Neuronal stem cell (in vitro differentiated cells): ENCODE measurements at regions not wholly inside any gene's neighbourhood (a gene's known extent, or its start where the extent isn't known, plus 50 kb on each side); places are given as distances from the start of the nearest gene placed in this dataset.

Experiments
- DNase-seq: peaks from one replicate; pipeline ENCODE4 v3.0.0-alpha.2; 2013; ENCODE audit warnings: low spot score
- H2AFZ ChIP-seq: one replicate; pipeline ENCODE4 v1.6.1; 2013; ENCODE audit warnings: mild to moderate bottlenecking, low read length, inconsistent platforms
- H2AK5ac ChIP-seq: 2 replicates; pipeline ENCODE4 v1.6.1; 2013; ENCODE audit warnings: low read depth, mild to moderate bottlenecking, inconsistent platforms, low read length, moderate library complexity, mixed read lengths
- H2BK120ac ChIP-seq: 2 replicates; pipeline ENCODE4 v1.6.1; 2013; ENCODE audit warnings: low read depth, mild to moderate bottlenecking, inconsistent platforms, low read length, moderate library complexity, mixed read lengths
- H2BK12ac ChIP-seq: one replicate; pipeline ENCODE4 v1.6.1; 2013; ENCODE audit warnings: low read length, inconsistent platforms
- H2BK15ac ChIP-seq: 2 replicates; pipeline ENCODE4 v1.6.1; 2013; ENCODE audit warnings: mild to moderate bottlenecking, low read length, inconsistent platforms, mixed read lengths
- H2BK5ac ChIP-seq: one replicate; pipeline ENCODE4 v1.6.1; 2013; ENCODE audit warnings: inconsistent platforms, mild to moderate bottlenecking, low read length, moderate library complexity
- H3K14ac ChIP-seq: one replicate; pipeline ENCODE4 v1.6.1; 2013; ENCODE audit warnings: low read length, inconsistent platforms
- H3K18ac ChIP-seq: 2 replicates; pipeline ENCODE4 v1.6.1; 2013; ENCODE audit warnings: low read length, inconsistent platforms
- H3K23ac ChIP-seq: 2 replicates; pipeline ENCODE4 v1.6.1; 2013; ENCODE audit warnings: low read depth, mild to moderate bottlenecking, mixed read lengths, low read length, inconsistent platforms; ENCODE audit not compliant: poor library complexity
- H3K27ac ChIP-seq: replicated peaks from 3 replicates; pipeline ENCODE4 v1.5.1; 2013; ENCODE audit warnings: low read length, inconsistent platforms
- H3K27me3 ChIP-seq, 3 experiments: 2 replicates each; pipeline ENCODE4 v1.6.1; 2013; ENCODE audit warnings: low read length in 3 of 3, mild to moderate bottlenecking in 2 of 3, inconsistent platforms in 1 of 3, low read depth in 1 of 3, mixed read lengths in 1 of 3, moderate library complexity in 1 of 3; ENCODE audit not compliant: control insufficient read depth in 3 of 3, insufficient read depth in 3 of 3
- H3K36me3 ChIP-seq, 2 donors: replicated peaks in 1 of 2; 2 replicates each; pipeline ENCODE4 v1.6.1; 2013; ENCODE audit warnings: low read length in 2 of 2; ENCODE audit not compliant: control insufficient read depth in 2 of 2, insufficient read depth in 2 of 2
- H3K4ac ChIP-seq: 2 replicates; pipeline ENCODE4 v1.6.1; 2013; ENCODE audit warnings: inconsistent platforms, mild to moderate bottlenecking, low read length, moderate library complexity
- H3K4me1 ChIP-seq, 2 donors: 1 replicate in 1 of 2; 2 replicates in 1 of 2; pipeline ENCODE4 v1.6.1; 2013; ENCODE audit warnings: low read length in 2 of 2, low read depth in 1 of 2; ENCODE audit not compliant: control insufficient read depth in 2 of 2, insufficient read depth in 1 of 2
- H3K4me2 ChIP-seq: one replicate; pipeline ENCODE4 v1.6.1; 2013; ENCODE audit warnings: mild to moderate bottlenecking, low read length, inconsistent platforms; ENCODE audit not compliant: insufficient read depth, poor library complexity, severe bottlenecking
- H3K4me3 ChIP-seq, 2 donors: 2 replicates each; pipeline ENCODE4 v1.5.1; 2013; ENCODE audit warnings: low read length in 2 of 2, mild to moderate bottlenecking in 2 of 2, inconsistent platforms in 1 of 2, moderate library complexity in 1 of 2
- H3K79me1 ChIP-seq: one replicate; pipeline ENCODE4 v1.6.1; 2013; ENCODE audit warnings: low read depth, mild to moderate bottlenecking, inconsistent platforms, low read length, moderate library complexity
- H3K9ac ChIP-seq: one replicate; pipeline ENCODE4 v1.6.1; 2013; ENCODE audit warnings: mild to moderate bottlenecking, low read depth, low read length, inconsistent platforms; ENCODE audit not compliant: poor library complexity
- H3K9me3 ChIP-seq, 2 donors: replicated peaks in 1 of 2; 2 replicates each; pipeline versions ENCODE3 to v1.6.1; 2013; ENCODE audit warnings: low read length in 2 of 2, mild to moderate bottlenecking in 2 of 2, inconsistent platforms in 1 of 2, low read depth in 1 of 2, mixed read lengths in 1 of 2, moderate library complexity in 1 of 2; ENCODE audit not compliant: control insufficient read depth in 2 of 2, insufficient read depth in 1 of 2
- H4K8ac ChIP-seq: one replicate; pipeline ENCODE4 v1.6.1; 2013; ENCODE audit warnings: low read depth, mild to moderate bottlenecking, inconsistent platforms, low read length, moderate library complexity
- H4K91ac ChIP-seq: one replicate; pipeline ENCODE4 v1.6.1; 2013; ENCODE audit warnings: low read length, low read depth, mild to moderate bottlenecking, inconsistent platforms; ENCODE audit not compliant: poor library complexity
- WGBS, 2 donors: extraction: QIAGEN DNeasy Blood & Tissue Kit; methylation state at CpG; one replicate each; pipeline ENCODE4 v1.1.7; 2013; ENCODE audit warnings: missing lambda C conversion rate in 2 of 2, mixed read lengths in 1 of 2; ENCODE audit not compliant: insufficient read length in 2 of 2, insufficient replicate concordance in 1 of 2; ENCODE audit errors: extremely low coverage in 2 of 2; 5-methylcytosine and 5-hydroxymethylcytosine counted together

DNA sequence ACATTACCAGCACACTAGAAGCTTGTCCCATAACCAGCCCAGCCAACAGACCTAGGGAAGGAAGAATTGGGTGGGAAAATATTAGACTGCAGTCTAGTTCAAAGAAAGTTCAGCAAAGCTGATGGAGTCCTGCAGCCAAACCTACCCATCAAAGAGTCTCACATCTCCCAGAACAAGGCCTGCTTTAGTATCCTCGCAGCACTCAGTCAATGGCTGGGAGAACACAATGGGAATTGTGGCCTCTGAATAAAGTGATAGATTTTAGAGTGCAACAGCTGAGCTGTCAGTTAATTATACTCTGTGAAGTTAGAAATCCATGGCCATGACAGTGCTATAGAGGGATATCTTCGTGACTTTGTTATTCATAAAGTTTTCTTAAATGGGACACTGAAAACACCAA, 207.2 kb upstream of the NAALADL2 start:
- H3K27me3 ChIP-seq: no peaks in the 10 kb centered on the region
- no CpG with 5 or more reads among the region's 2 CpGs for WGBS, 2 donors
- no peak overlapping the region for H2AK5ac ChIP-seq
- H2BK5ac ChIP-seq: no peak overlapping the region
- no peak for DNase-seq
- H3K18ac ChIP-seq: no peak overlapping the region
- H3K4me3 ChIP-seq: no peak overlapping the region
- H3K4me1 ChIP-seq: no peaks in the 10 kb centered on the region
- H2BK12ac ChIP-seq: no peak overlapping the region
- no peak overlapping the region for H3K4ac ChIP-seq
- H2AFZ ChIP-seq: no peak overlapping the region
- no peak overlapping the region for H4K8ac ChIP-seq
- no peaks in the 10 kb centered on the region for H3K79me1 ChIP-seq
- no peak overlapping the region for H3K27ac ChIP-seq
- no peak overlapping the region for H3K9ac ChIP-seq
- H3K14ac ChIP-seq: no peak overlapping the region
- H3K9me3 ChIP-seq: no peaks in the 10 kb centered on the region
- no peak overlapping the region for H2BK15ac ChIP-seq
- H3K36me3 ChIP-seq: no peaks in the 10 kb centered on the region
- no peak overlapping the region for H4K91ac ChIP-seq
- no peak overlapping the region for H2BK120ac ChIP-seq
- no peak overlapping the region for H3K4me2 ChIP-seq
- H3K23ac ChIP-seq: no peak overlapping the region

DNA sequence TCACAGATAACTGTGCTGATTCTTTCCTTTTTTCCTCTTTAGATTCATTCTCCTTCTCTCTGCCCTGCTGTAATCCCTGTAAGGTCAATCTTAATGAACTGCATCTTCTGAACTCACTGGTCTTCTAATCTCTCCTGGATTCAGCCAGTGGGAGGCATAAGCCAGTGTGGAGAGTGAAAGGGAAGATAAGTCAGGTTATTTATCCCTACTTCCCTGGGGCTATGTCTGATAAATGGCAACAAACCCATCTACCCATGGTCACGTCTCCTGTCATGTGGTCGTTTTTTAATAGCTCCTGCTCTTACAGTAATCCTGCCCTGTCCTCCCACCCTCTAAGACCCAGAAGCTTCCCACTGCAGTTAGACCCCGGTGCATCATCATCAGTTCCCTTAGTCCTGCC, 199.6 kb upstream of the NAALADL2 start:
- no peak overlapping the region for H4K8ac ChIP-seq
- no peak overlapping the region for H2BK120ac ChIP-seq
- H3K27me3 ChIP-seq: no peaks in the 10 kb centered on the region
- no peak overlapping the region for H3K18ac ChIP-seq
- no peak overlapping the region for H3K4me3 ChIP-seq
- no peak overlapping the region for H3K4me2 ChIP-seq
- no peaks in the 10 kb centered on the region for H3K36me3 ChIP-seq
- no peak overlapping the region for H3K27ac ChIP-seq
- H3K79me1 ChIP-seq: no peaks in the 10 kb centered on the region
- H2AFZ ChIP-seq: no peak overlapping the region
- no peak overlapping the region for H2AK5ac ChIP-seq
- H3K9ac ChIP-seq: no peak overlapping the region
- H2BK15ac ChIP-seq: no peak overlapping the region
- no peak overlapping the region for H2BK12ac ChIP-seq
- no peaks in the 10 kb centered on the region for H3K4me1 ChIP-seq
- H3K23ac ChIP-seq: no peak overlapping the region
- H3K4ac ChIP-seq: no peak overlapping the region
- no peak overlapping the region for H3K14ac ChIP-seq
- H3K9me3 ChIP-seq: no peaks in the 10 kb centered on the region
- WGBS, 2 donors: no CpG with 5 or more reads among the region's 3 CpGs
- no peak overlapping the region for H4K91ac ChIP-seq
- H2BK5ac ChIP-seq: no peak overlapping the region
- no peak for DNase-seq

DNA sequence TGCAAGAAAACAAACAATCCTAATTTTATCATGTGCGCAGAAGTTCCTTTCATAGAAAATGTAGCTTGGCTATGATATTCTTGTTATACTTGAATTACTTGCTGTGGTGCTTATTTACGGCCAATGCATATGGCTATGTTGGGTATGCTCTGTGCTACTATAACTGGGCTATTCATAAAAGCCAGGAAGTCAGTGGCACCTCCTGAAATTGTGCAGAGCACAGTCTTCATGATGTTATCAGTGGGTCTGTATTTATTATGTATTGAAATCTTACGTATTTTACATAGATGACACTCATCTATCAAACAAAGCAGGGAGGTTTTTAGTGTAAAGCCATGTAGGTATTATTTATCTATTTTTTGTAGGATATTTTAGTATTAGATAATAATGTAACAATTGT, 196.5 kb upstream of the NAALADL2 start:
- no peak overlapping the region for H4K91ac ChIP-seq
- no peaks in the 10 kb centered on the region for H3K36me3 ChIP-seq
- H2BK15ac ChIP-seq: no peak overlapping the region
- no peak overlapping the region for H3K14ac ChIP-seq
- no peak overlapping the region for H2AFZ ChIP-seq
- H3K9ac ChIP-seq: no peak overlapping the region
- H3K18ac ChIP-seq: no peak overlapping the region
- H3K79me1 ChIP-seq: no peaks in the 10 kb centered on the region
- H3K9me3 ChIP-seq: no peaks in the 10 kb centered on the region
- H3K4me3 ChIP-seq: no peak overlapping the region
- no CpG with 5 or more reads among the region's 3 CpGs for WGBS, 2 donors
- H3K27ac ChIP-seq: no peak overlapping the region
- no peak overlapping the region for H2AK5ac ChIP-seq
- H3K4ac ChIP-seq: no peak overlapping the region
- H4K8ac ChIP-seq: no peak overlapping the region
- H3K27me3 ChIP-seq: no peaks in the 10 kb centered on the region
- H2BK120ac ChIP-seq: no peak overlapping the region
- H3K4me1 ChIP-seq: no peaks in the 10 kb centered on the region
- H3K4me2 ChIP-seq: no peak overlapping the region
- no peak overlapping the region for H3K23ac ChIP-seq
- H2BK12ac ChIP-seq: no peak overlapping the region
- no peak overlapping the region for H2BK5ac ChIP-seq
- no peak for DNase-seq

DNA sequence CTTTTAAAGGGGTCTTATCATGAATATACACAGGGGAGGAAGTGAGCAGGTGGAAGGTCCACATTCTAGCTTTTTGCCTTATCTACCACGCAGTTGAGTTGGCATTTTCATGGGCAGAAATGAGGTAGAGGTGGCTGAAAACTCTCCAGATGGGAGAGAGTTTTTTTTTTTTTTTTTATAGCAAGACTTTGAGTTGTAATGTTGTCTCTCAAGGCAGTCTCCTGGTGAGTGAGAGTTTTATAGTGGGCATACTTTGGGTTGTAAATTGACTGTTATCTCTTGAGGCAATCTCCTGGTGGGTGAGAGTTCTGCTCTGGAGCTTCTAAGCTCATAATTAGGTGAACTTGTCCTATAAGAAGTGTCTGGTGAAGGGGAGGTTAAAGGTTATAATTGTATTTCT, 191.7 kb upstream of the NAALADL2 start:
- H4K91ac ChIP-seq: no peak overlapping the region
- H3K4me2 ChIP-seq: no peak overlapping the region
- H2AFZ ChIP-seq: no peak overlapping the region
- no peak overlapping the region for H3K23ac ChIP-seq
- no peak for DNase-seq
- H3K14ac ChIP-seq: no peak overlapping the region
- no peaks in the 10 kb centered on the region for H3K4me1 ChIP-seq
- no CpG with 5 or more reads among the region's 1 CpG for WGBS, 2 donors
- no peak overlapping the region for H2BK15ac ChIP-seq
- H3K4ac ChIP-seq: no peak overlapping the region
- H3K4me3 ChIP-seq: no peak overlapping the region
- H3K27ac ChIP-seq: no peak overlapping the region
- no peak overlapping the region for H3K9ac ChIP-seq
- H3K18ac ChIP-seq: no peak overlapping the region
- H3K79me1 ChIP-seq: no peaks in the 10 kb centered on the region
- no peak overlapping the region for H2BK5ac ChIP-seq
- no peaks in the 10 kb centered on the region for H3K9me3 ChIP-seq
- H2BK120ac ChIP-seq: no peak overlapping the region
- H2AK5ac ChIP-seq: no peak overlapping the region
- H4K8ac ChIP-seq: no peak overlapping the region
- no peaks in the 10 kb centered on the region for H3K36me3 ChIP-seq
- no peaks in the 10 kb centered on the region for H3K27me3 ChIP-seq
- H2BK12ac ChIP-seq: no peak overlapping the region
